GM19468 (cell line): ENCODE measurements at regions not wholly inside any gene's neighbourhood (a gene's known extent, or its start where the extent isn't known, plus 50 kb on each side); places are given as distances from the start of the nearest gene placed in this dataset.

Experiments
- ATAC-seq: cut with Tn5 transposase; IDR thresholded peaks from one replicate; pipeline ENCODE4 v1.9.1; 2021; ENCODE audit warnings: mild to moderate bottlenecking, moderate library complexity, moderate number of reproducible peaks; ENCODE audit not compliant: unreplicated experiment; ENCODE audit errors: extremely low read depth

GRCh38 chr15:91698241-91698640, 155.3 kb upstream of the SLCO3A1 start:
- ATAC-seq: no peak

- no peak for ATAC-seq
These were observed 153.8 kb upstream of the SLCO3A1 start for GRCh38 chr15:91699741-91700140.

- ATAC-seq: no peak
These were observed 150.2 kb upstream of the SLCO3A1 start for GRCh38 chr15:91703274-91703673.

DNA sequence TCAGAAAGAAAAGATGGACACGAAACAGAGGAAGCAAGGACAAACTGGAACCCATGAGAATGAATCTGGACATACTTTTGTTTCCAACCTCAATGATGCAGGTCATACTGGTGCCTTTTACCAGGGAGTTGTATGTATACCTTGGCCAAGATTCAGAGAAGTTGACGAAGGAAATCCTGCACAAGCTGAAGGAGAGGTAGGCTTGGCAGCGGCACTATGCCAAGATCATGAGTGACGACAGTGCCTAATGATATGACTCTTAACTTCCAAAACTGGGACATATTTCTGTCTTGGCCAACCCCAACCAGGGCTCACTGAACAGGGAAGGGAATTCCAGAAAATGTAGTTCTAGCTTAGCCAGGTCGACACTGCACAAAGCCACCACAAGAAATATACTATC, 149.2 kb upstream of the SLCO3A1 start:
- ATAC-seq: no peak

GRCh38 chr15:91706322-91707032, 147.0 kb upstream of the SLCO3A1 start:
- ATAC-seq: no peak

- no peak for ATAC-seq
These were observed 143.3 kb upstream of the SLCO3A1 start for GRCh38 chr15:91710080-91710698.

GRCh38 chr15:91711384-91712033, 142.0 kb upstream of the SLCO3A1 start:
- ATAC-seq: no peak

DNA sequence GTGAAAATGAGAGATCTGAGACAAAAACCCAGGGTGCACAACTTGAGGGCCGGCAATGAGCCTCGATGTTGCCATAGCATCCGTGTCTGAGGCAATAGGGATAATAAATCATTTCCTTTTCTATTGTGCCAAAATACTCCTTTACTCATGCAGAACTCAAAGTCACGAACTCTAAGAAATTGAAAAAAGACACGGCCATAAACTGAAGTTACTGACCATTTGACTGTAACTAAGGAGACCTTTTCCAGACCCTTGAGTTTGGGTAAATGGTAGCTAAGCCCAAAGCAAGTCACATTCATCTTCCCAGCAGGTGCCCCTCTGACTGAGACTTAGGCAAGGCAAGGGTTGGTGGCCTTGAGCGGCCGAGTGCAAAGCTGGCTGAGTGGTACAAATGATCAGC, 141.2 kb upstream of the SLCO3A1 start:
- no peak for ATAC-seq

- ATAC-seq: no peak
These were observed 137.0 kb upstream of the SLCO3A1 start for GRCh38 chr15:91716536-91716935.

GRCh38 chr15:91717811-91718210, 135.7 kb upstream of the SLCO3A1 start:
- ATAC-seq: no peak

GRCh38 chr15:91723959-91724358, 129.5 kb upstream of the SLCO3A1 start:
- ATAC-seq: no peak

GRCh38 chr15:91733661-91734060, 119.8 kb upstream of the SLCO3A1 start:
- ATAC-seq: no peak

DNA sequence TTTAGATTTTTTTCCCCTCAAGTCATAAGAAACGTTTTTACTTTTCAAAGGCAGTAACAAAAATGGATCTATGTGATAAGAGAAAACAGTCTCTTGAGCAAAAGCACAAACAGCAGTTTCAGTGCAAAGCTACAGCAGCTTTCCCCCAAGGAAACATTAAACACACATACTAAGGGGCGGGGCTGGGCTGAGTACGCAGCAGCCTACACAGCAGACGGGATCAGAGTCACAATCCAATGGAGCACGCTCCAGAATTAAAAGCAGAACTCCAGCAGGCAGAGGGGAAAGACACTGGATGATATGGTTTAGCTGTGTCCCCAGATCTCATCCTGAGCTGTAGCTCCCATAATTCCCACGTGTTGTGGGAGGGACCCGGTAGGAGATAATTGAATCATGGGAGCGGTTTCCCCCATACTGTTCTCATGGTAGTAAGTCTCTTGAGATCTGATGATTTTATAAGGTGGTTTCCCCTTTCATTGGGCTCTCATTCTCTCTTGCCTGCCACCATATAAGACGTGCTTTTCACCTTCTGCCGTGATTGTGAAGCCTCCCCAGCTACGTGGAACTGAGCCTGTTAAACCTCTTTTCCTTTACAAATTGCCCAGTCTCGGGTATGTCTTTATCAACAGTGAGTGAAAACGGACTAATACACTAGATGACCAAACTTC, 116.2 kb upstream of the SLCO3A1 start:
- no peak for ATAC-seq

GRCh38 chr15:91741986-91742385, 111.5 kb upstream of the SLCO3A1 start:
- ATAC-seq: no peak

DNA sequence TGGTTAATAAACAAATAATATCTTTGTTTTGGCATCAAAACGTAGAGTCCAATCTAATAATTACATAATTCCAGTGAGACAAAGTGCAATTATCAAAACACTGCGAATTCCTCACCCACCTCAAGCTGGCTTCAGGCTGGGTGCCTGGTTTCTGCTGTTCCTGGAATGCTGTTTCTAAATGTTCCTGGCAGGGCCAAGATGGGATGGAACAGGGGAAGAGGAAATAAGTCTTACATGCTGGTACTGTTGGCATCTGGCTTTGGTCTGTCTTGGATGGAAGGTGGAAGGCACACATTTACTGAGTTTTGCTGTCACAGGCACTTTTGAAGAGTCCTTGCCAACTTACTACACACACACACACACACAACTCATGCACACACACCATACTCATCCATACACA, 101.9 kb upstream of the SLCO3A1 start:
- no peak for ATAC-seq

- no peak for ATAC-seq
These were observed 101.3 kb upstream of the SLCO3A1 start for GRCh38 chr15:91752081-91752785.

- ATAC-seq: no peak
These were observed 93.9 kb upstream of the SLCO3A1 start for GRCh38 chr15:91759560-91759959.

DNA sequence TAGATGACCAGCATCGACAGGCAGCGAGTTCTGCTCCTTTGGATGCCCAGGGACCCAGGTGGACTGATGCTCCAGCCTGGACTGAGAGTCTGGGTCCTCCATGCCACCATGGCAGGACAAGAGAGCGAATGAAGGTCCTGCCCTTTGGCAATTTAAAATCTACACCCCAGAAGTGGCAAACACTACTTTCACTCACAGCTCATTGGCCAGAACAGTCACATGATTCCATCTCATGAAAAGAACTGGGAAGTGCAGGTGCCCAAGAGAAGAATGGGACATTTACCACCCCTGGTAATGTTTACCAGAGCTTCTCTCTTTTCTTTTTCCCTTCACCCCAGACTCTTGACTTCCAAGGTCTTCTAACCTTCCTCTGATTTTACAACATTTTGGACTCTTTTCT, 87.8 kb upstream of the SLCO3A1 start:
- ATAC-seq: no peak

DNA sequence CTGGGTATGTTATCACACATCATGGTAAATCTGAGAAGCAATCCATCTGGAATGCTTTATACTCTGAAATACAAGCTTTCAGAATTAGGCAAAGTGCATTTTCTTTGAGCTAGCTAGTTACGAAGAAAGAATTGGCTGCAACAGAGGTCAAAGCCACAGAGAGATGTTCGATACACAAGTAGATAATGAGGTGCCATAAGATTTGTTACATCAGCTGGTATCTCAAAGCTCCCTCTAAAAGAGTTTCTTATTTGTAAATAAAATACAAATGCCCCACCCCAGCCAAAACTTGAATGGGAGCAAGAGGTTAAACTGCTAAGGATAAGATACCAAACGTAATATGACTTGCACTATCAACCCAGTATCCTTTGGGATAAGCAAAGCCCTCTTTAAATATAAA, 84.0 kb upstream of the SLCO3A1 start:
- ATAC-seq: no peak

GRCh38 chr15:91769894-91770293, 83.6 kb upstream of the SLCO3A1 start:
- ATAC-seq: no peak
